GM12892 (cell line): ENCODE measurements at regions not wholly inside any gene's neighbourhood (a gene's known extent, or its start where the extent isn't known, plus 50 kb on each side); places are given as distances from the start of the nearest gene placed in this dataset.

Source experiments
- POLR2AphosphoS5 ChIP-seq: IDR thresholded peaks from 2 replicates; pipeline ENCODE4 v1.6.1; 2011; ENCODE audit warnings: low read depth, low read length, control low read depth
- TAF1 ChIP-seq: IDR thresholded peaks from 2 replicates; pipeline ENCODE4 v1.6.1; 2011; ENCODE audit warnings: low read depth, mild to moderate bottlenecking, control low read depth, low read length, borderline replicate concordance

DNA sequence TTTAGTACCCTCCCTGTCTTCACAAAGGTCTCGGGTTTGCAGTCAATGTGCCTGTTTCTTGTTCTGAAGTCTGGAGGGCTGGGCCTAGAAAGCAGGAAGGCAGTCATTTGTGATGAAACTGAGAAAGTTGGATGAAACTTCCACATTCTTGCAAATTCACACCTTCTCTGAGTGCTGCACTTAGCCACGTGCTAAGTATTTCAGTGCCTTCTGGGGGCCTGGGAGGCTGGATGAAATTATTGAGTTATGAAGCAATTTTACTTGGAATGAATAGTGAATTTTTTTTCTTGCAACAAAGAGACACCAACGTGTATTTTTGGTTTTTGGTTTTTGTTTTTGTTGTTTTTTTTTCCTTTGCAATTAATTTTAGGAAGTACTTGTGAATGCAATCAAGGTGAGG is 71.2 kb downstream of the MSX1 start:
- TF ChIP-seq TAF1 (no peak), POLR2AphosphoS5 (no peak)
